Right lung (tissue), 2 donors: ENCODE measurements at regions not wholly inside any gene's neighbourhood (a gene's known extent, or its start where the extent isn't known, plus 50 kb on each side); places are given as distances from the start of the nearest gene placed in this dataset.
"Not testable (repeated sequence)": the region's sequence is repeated elsewhere in the genome, so short reads cannot be mapped to it uniquely, and the experiment has no call there.

Experiments
- DNase-seq, 2 donors: peaks; one replicate each; pipeline ENCODE4 v3.0.0-alpha.2; 2013

DNA sequence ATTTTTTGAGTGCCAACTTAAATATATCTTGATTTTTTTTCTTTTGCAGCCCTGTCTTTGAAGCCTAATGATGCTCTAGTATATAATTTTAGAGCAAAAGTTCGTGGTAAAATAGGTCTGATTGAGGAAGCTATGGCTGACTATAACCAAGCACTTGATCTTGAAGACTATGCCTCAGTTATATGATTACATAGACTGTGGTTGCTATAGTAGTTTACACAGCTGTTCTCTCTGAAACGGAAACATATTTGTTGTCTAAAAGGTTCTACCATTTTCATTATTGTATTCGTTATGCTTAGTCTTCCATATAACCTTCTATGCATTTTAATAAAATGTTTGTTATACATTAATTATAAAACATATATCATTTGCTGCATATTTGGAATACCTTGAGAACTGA is 246.7 kb downstream of the TTC6 start:
- DNase-seq, result no peak

DNA sequence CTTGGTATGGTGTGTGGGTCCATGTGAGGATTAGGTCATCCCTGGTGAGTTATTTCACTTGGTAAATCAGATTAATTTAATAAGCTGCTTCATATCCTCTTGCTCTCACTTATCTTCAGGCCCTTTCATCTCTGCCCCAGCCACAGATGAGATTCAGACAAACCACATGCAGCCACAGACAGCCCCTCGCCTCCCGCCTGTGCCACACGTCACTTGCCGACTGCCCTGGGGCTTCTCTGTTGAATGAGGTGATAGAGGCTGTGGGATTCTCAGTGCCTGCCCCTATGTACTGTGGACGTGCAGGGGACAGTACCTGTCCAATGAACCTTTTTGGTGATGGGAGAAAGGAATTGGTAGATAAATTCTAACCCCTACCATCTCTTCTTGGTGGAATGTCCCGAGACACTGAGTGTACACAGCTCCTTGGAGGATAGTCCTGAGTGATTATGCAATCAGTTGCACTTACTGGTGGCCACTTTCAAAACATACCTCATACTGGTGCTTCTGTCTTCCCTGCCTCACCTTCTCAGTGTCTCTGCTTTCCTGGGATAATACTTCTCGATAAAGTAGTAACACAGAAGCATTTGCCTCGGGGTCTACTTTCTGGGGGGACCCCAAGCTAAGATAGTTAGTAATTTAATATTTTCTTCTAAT is 248.7 kb downstream of the TTC6 start:
- no peak for DNase-seq

DNA sequence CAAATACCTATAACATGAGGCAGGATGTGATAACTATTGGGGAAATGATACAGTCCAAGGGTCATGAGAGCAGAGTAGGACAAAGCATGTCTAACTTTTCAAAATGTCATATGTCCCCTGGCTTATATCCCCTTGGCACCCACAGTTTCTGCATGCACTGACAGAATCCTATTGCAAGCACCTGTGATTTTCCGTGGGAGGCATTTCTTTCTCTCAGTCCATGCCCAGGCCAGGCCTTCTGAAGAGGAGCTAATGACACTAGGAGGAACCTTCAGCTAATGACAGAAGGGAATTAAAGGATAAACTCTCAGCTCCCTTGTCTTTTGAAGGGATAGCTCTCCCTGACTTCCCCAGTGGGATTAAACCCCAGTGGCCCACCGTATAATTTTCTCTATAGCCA is 249.2 kb downstream of the TTC6 start:
- DNase-seq, result no peak

DNA sequence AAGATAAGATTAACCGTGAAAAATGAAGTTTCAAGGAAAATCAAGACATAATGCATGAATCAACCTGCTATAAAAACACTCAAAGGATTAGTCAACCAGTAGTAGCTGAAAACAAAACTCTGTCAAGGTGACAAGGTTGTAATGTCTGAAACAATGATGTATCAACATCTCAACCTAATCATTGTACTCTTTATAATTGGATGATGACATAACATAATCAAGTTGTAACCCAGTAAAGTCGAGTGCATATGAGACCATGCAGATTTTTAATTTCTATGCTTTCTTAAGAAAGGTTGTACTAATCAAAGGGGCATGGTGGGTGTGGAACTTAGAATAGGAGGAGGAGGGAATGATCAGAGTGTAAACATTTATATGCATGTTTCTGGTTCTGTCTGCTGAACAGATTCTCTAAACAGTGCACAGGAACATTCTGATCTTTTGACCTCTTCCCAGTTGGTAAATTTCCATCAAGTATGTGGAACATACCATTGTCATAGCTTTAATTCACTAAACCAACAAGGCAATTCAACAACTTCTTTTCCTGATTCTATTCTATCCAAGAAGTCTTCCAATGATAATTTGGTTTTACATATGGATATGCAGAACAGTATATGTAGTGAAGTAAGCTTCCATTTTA is 253.7 kb downstream of the TTC6 start:
- no peak for DNase-seq

DNA sequence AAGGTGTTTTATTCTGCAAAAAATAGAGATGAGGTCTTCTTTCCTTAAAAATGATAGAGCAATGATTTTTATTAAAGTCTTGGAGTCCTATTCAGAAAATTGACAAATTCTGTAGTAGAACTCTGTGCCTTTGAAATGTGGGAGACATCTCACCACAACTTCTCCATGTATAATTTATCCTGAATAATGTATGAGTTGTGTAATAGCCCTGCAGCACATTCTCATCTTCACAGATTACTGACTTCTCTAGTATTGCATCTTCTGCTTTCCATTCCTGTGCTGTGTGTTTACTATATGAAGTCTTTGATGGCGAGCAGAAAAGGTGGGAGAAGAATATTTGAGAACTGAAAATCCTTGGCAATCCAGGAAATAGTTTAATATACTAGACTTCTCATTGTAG is 255.6 kb downstream of the TTC6 start:
- no peak for DNase-seq

DNA sequence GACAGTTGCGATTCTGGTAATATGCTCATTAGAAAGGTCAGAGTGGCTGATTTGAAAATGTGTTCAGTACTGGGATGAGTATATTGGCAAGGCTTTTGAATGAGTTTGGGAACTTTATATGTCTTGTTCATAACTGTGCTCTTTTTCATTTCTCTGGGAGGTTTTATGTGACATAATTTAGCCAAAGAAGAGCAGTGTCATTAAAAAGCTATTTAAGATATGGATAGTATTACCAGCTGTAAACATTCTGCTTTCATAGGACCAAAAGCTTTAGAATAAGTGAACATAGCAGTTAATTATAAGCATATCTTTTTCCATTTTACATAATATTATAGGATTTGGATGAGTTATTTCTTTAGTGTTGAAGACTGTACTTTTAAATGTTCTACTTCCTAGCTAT is 260.4 kb downstream of the TTC6 start:
- DNase-seq, result peak; percentile 34 to 41

DNA sequence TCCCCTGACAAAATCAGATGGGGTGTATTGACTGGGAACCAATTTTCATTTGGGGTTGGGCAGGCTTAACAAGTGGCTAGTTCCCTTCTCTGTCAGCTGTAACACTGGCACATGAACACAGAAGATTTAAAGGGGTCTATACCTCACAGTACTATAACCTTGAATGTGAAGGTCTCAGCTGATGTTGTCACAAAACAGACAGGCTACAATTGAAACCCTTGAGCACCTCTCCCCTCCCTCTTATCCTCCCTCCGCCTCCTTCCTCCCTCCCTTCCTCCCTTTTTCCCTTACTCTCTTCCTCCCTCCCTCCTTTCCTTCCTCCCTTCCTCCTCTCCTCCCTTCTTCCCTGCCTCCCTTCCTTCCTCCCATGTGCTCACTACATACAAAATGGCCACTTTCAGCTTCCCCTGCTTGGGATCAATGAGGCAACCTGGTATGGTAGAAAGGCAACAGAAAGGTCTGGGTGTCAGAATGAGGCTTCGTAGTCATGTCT is 262.4 kb downstream of the TTC6 start:
- DNase-seq, result no peak

DNA sequence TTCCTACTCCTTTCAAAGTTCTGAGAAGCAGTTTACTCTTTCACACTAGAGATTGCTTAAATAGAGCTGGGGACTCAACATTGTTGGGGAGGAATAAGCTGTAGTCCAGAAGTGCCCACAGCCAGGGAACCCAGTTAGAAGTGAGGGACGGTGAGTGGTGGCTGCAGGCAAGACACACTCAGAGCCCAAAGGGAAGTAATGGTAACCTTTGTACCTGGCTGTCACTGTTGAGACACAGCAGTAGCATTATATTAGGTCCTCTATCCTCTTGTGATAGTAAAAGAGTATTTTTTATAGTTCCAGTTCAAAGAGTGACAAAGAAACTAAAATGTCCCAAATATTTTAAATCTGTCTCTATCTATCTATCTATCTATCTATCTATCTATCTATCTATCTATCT is 263.3 kb downstream of the TTC6 start:
- no peak for DNase-seq

DNA sequence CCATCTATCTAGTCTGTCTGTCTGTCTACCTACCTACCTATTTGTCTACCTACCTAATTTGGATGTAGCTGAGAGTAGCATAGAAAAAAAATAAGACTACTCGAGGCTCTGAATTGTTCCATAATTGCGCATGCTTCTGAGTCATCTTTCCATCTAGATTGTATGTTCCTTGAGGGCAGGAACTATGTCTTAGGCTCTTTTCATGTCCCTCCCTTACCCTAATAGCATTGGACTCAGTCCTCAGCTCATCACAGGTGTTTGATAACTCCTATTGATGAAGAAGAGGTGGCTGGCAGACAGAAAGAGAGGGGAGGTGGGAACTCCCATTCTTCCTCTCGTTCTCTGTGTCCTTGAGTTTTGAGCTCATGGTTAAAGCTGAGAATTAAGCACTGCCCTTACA is 263.7 kb downstream of the TTC6 start:
- DNase-seq, result no peak

DNA sequence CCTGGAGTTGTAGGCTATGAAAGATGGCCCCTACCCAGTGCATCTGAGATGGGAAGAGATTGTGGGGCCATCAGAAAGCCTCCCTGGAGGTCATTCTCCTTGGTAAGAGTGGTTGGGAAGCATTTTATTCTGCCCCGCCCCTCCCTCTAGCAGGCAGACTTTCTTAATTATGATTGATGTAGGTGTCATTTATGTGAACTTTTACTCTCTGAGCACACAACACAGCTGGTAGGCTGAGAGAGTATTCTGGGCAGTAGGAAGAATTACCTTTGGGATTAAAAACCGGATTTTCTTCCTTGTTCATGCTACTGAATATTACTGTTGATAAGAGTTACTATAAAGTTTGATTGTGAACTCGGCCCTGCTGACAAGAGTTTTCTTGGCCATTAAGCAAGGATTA is 266.8 kb downstream of the TTC6 start:
- no peak for DNase-seq

DNA sequence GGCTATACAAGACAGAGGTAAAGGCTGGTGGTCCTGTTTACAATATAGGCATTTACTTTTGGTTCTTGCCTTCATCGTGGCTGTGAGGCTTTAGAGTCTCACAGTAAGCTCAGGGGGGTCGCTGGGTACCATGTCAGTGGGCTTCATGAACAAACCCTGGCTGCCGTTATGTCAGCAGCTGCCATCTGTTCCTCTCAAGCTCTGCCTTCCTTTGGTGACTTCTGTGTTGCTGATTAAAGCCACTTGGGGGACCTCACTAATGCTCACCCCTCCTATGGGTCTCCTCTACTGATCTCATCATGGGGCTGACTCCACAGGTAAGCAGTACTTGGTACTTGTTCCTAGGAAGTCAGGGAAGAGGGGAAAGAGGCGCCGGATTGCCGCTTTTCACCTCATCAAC is 268.7 kb downstream of the TTC6 start:
- DNase-seq, result no peak

DNA sequence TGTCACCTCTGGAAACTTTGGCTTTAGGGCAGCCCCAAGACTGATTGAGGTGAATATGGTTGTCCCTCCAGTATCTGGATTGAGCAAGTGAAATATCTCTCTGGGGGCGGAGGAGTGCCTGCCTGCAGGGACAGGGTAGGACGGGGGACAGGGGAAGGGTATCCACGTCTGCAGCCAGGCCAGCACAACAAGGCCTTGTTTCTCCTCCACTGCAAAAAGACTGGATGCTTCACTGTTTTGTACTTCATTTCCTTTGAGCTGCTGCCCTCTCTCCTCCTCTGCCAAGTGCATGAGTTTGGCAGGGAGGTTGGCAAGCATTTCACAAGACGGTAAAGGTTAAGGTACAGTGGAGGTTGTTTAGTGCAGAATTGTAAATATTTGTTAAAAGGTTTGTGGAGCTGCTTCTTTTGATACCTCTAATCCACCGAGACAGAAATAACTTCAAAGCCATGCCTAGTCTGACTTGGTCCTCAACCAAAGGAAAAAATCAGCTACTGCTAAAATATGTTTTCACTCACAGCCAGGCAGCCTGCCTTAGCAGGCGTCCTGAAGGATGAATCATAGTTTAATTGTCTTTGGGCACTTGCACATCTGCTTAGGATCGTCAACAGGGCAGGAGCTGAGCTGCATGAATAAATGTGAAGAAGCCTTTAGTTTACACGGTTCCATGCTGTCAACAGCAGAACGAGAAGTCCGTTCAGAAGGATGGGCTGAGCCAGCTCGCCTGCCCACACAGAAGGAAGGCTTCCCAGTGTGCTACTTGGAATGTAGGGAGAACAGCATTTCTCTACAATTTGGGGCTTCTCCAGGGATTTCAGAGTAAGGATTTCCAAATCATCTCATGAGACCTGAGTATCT is 269.7 kb downstream of the TTC6 start:
- DNase-seq, result no peak

DNA sequence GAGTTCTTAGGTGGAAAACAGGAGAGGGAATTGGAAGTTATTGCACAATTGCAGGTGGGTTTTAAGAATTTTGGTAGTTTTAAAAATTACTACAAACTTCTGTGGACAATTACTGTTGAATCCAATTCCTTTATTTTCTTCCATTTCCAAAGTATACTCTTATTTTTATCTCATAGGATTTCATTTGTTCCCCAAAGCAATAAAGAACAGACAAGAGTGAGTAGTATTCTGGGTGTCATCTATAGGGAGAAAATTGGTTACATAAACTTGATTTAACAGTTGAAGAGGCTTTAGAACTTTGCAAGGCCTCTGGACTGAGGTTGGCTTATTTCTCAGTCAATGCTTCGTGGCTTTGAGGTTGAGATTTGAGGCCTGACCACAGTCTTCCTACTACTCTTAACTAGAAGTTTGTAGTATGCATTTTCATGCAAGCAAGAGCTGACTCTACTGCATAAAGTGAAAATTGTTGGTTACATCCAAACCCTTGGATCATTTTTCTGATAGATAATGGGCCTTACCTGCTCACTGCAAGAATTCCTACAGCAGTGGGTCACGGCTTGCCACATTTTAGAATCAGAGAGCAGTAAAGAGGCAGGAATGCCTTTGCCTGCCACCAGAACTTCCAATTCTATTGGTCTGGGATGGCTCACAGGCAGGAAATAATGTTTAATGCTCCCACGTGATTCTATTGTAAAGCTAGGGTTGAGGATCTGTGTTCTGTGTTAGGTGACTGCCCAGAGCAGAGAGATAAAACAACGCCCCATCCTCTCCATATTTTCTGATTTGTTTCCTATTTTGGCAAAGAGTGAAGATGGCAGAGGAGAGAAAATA is 270.5 kb downstream of the TTC6 start:
- no peak for DNase-seq

DNA sequence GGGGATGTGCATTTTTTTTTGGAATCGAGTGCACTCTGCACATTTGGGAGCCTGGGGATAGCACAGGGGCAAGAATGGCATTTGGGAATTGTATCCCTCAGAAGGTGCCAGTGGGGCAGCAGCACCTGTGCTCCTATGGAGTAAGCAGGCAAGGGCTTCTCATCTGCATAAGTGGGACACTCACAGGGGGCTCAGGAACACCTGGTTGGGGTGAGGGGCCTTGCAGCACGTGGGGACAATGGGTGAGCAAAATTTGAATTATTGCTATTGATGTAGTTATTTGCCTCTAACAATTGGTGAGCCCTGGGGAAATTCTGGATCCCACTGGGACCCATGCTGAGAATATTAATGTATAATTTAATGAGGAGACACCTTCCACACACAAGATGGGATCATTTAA is 274.2 kb downstream of the TTC6 start:
- no peak for DNase-seq

DNA sequence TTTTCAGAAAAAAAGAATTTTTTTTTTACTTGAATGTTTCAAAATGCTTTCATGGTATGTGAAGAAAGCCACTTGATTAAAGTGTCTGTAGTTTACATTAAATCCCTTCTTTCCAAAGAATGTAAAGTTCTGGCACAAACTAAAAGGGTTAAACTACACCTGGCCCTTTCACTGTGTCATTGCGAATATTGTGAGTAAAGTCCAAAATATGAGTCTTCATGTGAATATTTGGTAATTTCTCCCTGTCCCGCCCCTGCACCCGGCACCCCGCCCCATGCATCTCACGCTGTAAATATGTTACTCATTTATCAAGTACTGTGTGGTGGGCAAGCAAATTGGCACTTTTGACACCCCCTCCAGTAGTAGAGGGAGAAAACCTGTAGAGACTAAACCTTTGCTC is 274.7 kb downstream of the TTC6 start:
- no peak for DNase-seq

DNA sequence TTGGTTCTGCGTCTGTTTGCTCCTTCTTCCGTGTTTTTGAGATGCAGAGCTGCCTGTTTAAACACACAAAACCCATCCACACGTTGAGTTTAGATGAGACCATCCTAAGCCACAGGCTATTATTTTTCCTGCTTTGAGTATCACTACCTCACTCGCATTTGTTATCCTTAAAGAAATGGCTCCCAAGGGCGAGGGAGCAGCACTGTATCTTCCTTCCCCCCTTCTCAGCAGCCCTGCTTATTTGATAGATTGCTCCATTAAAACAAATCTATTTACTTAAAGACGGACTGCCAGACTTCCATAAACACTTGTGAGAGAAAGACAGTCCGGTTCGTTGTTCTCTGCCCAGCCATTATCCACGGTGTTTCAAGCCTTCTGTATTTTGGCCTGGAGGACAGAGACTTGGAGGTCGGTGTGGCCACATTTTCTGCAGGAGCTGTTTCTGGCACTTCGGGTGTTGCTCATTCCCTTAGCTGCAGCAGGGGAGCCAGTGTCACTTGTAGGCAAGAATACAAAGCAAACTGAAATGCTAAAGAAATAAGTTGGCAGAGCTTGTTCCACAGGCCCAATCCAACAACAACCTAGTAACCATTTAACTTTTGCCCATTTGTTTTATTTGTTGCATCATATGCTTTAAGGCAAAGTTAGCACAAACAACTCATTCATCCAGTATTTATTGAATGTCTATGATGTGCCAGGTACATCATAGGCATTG is 275.4 kb downstream of the TTC6 start:
- DNase-seq, result no peak

DNA sequence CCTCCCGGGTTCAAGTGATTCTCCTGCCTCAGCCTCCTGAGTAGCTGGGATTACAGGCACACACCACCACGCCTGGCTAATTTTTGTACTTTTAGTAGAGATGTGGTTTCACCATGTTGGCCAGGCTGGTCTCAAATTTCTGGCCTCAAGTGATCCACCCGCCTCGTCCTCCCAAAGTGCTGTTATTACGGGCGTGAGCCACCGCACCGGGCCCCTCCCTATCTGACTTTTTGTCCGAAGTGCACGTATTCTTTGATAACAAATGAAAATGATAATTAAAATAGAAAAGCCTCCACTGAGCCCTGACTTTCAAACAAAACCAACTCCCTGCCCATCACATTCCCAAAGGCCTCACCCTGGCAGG is 278.6 kb downstream of the TTC6 start:
- DNase-seq, result not testable (repeated sequence)

DNA sequence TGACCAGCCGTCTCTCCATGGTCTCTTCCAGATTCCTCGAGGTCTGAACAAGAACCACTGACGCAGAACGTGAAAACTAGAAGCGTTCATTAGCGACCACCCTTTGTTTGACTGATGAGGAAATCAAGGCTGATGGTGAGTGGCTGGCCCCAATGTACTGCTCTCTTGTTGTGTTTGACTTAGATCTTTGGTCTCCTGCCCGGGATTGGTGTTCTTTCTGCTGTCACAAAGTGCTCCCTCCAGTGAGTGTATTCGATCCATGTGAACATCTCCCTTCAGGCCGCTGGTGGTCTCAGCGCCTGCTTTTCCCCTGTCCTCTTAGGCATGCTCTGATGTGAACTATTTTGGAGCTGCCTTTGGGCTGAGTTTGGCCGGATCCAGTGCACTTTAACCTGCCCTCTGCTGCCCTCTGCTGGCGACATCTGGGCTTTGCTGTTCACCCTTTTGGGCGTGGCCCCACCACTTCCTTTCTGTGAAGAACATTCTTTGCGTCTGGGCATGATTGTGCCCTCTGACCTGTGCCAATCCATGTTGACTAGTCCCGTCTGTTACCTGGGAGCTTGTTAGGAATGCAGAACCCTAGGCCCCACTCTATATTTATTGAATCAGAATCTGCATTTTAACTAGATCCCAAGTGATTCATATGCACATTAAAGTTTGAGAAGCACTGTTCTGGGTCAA is 279.1 kb downstream of the TTC6 start:
- DNase-seq, result peak; percentile 65 to 76

DNA sequence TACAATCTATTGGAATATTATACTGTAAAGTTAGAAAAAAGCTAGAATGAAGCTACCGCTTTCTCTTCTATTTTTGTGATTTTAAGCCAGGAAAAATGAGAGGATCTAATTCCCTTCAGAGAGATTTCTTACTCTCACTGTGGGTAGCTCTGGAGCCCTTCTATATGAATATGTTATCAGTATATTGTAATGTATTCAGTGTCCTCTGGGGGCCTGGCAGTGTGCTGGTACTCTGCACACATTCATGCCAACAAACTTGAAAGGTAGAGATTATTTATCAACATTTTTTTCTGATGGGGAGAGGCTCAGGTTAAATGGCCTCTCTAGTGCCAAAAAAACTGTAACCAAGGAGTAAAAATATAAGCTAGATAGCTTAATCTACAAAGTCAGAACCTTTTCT is 292.8 kb downstream of the TTC6 start:
- DNase-seq, result no peak

DNA sequence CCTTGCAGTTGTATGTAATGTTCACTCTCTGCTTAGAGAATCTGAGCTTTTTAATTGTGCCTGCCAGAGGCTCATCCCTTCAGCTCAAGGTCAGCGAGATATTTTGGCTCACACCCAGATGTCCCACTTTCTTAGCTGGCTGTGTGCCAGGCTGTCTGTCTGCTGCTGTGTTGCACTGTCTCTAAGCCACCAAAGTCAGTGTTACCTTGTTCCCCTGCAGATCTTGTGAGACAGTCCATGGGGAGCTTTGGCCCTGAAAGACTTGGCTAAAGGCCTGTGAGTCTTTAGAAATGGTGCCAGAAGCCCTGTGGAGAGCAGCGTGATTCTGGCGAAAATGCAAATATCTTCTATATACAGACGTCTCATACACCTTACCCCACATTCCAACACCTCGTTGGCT is 293.7 kb downstream of the TTC6 start:
- DNase-seq, result no peak

DNA sequence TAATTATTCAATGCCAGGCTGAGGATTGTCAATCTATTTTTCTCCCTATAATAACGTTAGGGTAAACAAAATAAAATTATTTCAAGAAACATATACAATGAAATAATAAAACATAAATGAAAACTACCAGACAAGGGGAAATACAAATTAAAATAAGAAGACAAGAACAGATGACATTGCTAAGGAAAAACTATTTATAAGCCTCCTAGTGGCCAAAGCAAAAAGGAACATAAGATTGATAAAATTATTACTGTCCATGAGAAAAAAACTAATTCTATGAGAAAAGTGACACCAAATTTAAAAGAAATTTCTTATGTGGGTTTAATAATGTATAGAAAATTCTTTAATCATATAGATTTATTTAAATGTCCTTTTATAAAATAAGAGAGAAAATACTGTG is 294.7 kb downstream of the TTC6 start:
- DNase-seq, result no peak
